Loucy (cell line): ENCODE measurements at regions not wholly inside any gene's neighbourhood (a gene's known extent, or its start where the extent isn't known, plus 50 kb on each side); places are given as distances from the start of the nearest gene placed in this dataset.

Source experiments
- H2AFZ ChIP-seq: fragments of 200-600 bp; sonication (generic); 2 replicates; pipeline ENCODE4 v1.6.0; 2016; ENCODE audit warnings: antibody characterized with exemption, mild to moderate bottlenecking, low read length, moderate library complexity
- H3F3A ChIP-seq: fragments of 200-600 bp; 2 replicates; pipeline ENCODE4 v1.6.0; 2016; ENCODE audit warnings: antibody characterized with exemption, low read depth, mild to moderate bottlenecking
- H3K27me3 ChIP-seq: fragments of 200-600 bp; sonication (generic); 2 replicates; pipeline ENCODE4 v1.6.1; 2014; ENCODE audit warnings: low read length, mild to moderate bottlenecking; ENCODE audit not compliant: insufficient read depth, poor library complexity, severe bottlenecking
- H3K36me3 ChIP-seq: fragments of 200-600 bp; sonication (generic); 2 replicates; pipeline ENCODE4 v1.6.1; 2016; ENCODE audit warnings: low read length; ENCODE audit not compliant: insufficient read depth
- H3K4me1 ChIP-seq: fragments of 200-600 bp; sonication (generic); 2 replicates; pipeline ENCODE4 v1.5.1; 2014; ENCODE audit warnings: low read length, mild to moderate bottlenecking; ENCODE audit not compliant: insufficient read depth, poor library complexity, severe bottlenecking
- H3K4me2 ChIP-seq: fragments of 200-600 bp; sonication (generic); 2 replicates; pipeline ENCODE4 v1.6.0; 2014; ENCODE audit warnings: antibody characterized with exemption, low read length, low read depth, mild to moderate bottlenecking; ENCODE audit not compliant: poor library complexity, severe bottlenecking
- H3K4me3 ChIP-seq: fragments of 200-600 bp; sonication (generic); 2 replicates; pipeline ENCODE4 v1.5.1; 2014; ENCODE audit warnings: low read length, mild to moderate bottlenecking, mixed read lengths; ENCODE audit not compliant: poor library complexity, severe bottlenecking
- H3K79me2 ChIP-seq: fragments of 200-600 bp; sonication (generic); 2 replicates; pipeline ENCODE4 v1.6.1; 2014; ENCODE audit warnings: low read length; ENCODE audit not compliant: insufficient read depth
- H3K9ac ChIP-seq: fragments of 200-600 bp; sonication (generic); 2 replicates; pipeline ENCODE4 v1.6.0; 2014; ENCODE audit warnings: mild to moderate bottlenecking, low read depth, low read length, moderate library complexity; ENCODE audit not compliant: poor library complexity, severe bottlenecking
- H3K9me2 ChIP-seq: fragments of 200-600 bp; sonication (generic); replicated peaks from 2 replicates; pipeline ENCODE4 v1.6.1; 2016; ENCODE audit warnings: low read depth, low read length, mixed read lengths
- H3K9me3 ChIP-seq: fragments of 200-600 bp; sonication (generic); 2 replicates; pipeline ENCODE4 v1.6.1; 2014; ENCODE audit warnings: mild to moderate bottlenecking, antibody characterized with exemption, low read length, low read depth; ENCODE audit not compliant: insufficient read depth
- H4K20me1 ChIP-seq: fragments of 200-600 bp; sonication (generic); 2 replicates; pipeline ENCODE4 v1.6.0; 2014; ENCODE audit warnings: antibody characterized with exemption, low read length, mild to moderate bottlenecking; ENCODE audit not compliant: insufficient read depth, poor library complexity, severe bottlenecking
- CTCF ChIP-seq: fragments of 200-600 bp; sonication (generic); conservative IDR thresholded peaks from 2 replicates; pipeline ENCODE4 v1.5.1; 2014; ENCODE audit warnings: mild to moderate bottlenecking, antibody characterized with exemption, low read length
- EZH2phosphoT487 ChIP-seq: fragments of 200-600 bp; IDR thresholded peaks from 2 replicates; pipeline ENCODE4 v1.6.1; 2018; ENCODE audit warnings: antibody characterized with exemption, mild to moderate bottlenecking, moderate library complexity, borderline replicate concordance

GRCh38 chr3:168876346-168877035 is 780.8 kb upstream of the GOLIM4 start:
- Histone ChIP-seq H3K9me2 (no peaks in the 10 kb centered on the region), H3K4me2 (no peak overlapping the region), H4K20me1 (peaks cover under 1% of the 10 kb centered on the region), H3K4me3 (no peak overlapping the region), H2AFZ (no peak overlapping the region), H3K9ac (no peak overlapping the region), H3K9me3 (no peaks in the 10 kb centered on the region), H3K4me1 (peaks cover 8% of the 10 kb centered on the region), H3K79me2 (no peaks in the 10 kb centered on the region), H3K27me3 (peaks cover 34% of the 10 kb centered on the region), H3F3A (no peaks in the 10 kb centered on the region), H3K36me3 (no peaks in the 10 kb centered on the region)
- TF ChIP-seq EZH2phosphoT487 (no peak), CTCF (no peak)

GRCh38 chr3:168872826-168873225 is 777.1 kb upstream of the GOLIM4 start:
- Histone ChIP-seq H3K9ac (no peak overlapping the region), H3K4me3 (no peak overlapping the region), H3K27me3 (peaks cover 60% of the 10 kb centered on the region), H3K9me3 (no peaks in the 10 kb centered on the region), H3K36me3 (no peaks in the 10 kb centered on the region), H4K20me1 (peaks cover 3% of the 10 kb centered on the region), H3K4me2 (no peak overlapping the region), H3F3A (no peaks in the 10 kb centered on the region), H3K4me1 (peaks cover 2% of the 10 kb centered on the region), H3K9me2 (no peaks in the 10 kb centered on the region), H2AFZ (no peak overlapping the region), H3K79me2 (no peaks in the 10 kb centered on the region)
- no peak for TF ChIP-seq EZH2phosphoT487
- no peak for TF ChIP-seq CTCF

GRCh38 chr3:168870892-168871291 is 775.2 kb upstream of the GOLIM4 start:
- Histone ChIP-seq H3K4me1 (no peaks in the 10 kb centered on the region), H2AFZ (no peak overlapping the region), H4K20me1 (peaks cover 3% of the 10 kb centered on the region), H3K9ac (no peak overlapping the region), H3K9me2 (no peaks in the 10 kb centered on the region), H3K9me3 (no peaks in the 10 kb centered on the region), H3K4me3 (no peak overlapping the region), H3K79me2 (no peaks in the 10 kb centered on the region), H3K4me2 (no peak overlapping the region), H3K27me3 (peaks cover 79% of the 10 kb centered on the region), H3F3A (no peaks in the 10 kb centered on the region), H3K36me3 (no peaks in the 10 kb centered on the region)
- TF ChIP-seq EZH2phosphoT487 (no peak), CTCF (no peak)
